ENCODE measurements at regions not wholly inside any gene's neighbourhood (a gene's known extent, or its start where the extent isn't known, plus 50 kb on each side); places are given as distances from the start of the nearest gene placed in this dataset.

- TF ChIP-seq CTCF (IDR thresholded peaks at IDR 0.05) (no peak), EP300 (IDR thresholded peaks at IDR 0.05) (no peak), POLR2AphosphoS5 (IDR thresholded peaks at IDR 0.05) (no peak), POLR2A (IDR thresholded peaks at IDR 0.05) (no peak)
These were observed 92.8 kb upstream of the BMP2K start for GRCh38 chr4:78683352-78683751.

Data from gastroesophageal sphincter (tissue), 3 donors.